CD4-positive, alpha-beta T cell treated with Interferon alpha-2 for 1 hour (primary cell): ENCODE measurements at regions not wholly inside any gene's neighbourhood (a gene's known extent, or its start where the extent isn't known, plus 50 kb on each side); places are given as distances from the start of the nearest gene placed in this dataset.

Experiments
- DNase-seq, 2 donors: peaks; one replicate each; pipeline ENCODE4 v3.0.0-alpha.2; 2020 to 2022

DNA sequence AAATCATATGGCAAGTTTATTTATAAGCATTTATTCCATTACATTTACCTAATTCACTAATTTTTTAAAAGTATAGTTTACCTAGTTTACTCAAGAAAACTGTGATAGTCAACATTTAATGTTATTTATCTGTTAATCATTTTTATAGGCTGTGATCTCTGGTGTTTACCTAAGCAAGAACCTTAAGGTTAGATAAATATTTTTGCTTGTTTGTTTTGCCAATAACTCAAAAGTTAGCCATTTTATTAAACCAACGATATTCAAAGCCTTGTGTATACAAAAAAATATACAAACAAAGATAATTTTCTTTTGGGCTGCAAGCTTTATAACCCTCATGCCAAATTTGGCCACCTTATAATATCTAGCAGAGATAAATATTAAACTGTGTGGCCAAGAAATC, 157.3 kb downstream of the SLCO1B3 start:
- DNase-seq, result no peak

DNA sequence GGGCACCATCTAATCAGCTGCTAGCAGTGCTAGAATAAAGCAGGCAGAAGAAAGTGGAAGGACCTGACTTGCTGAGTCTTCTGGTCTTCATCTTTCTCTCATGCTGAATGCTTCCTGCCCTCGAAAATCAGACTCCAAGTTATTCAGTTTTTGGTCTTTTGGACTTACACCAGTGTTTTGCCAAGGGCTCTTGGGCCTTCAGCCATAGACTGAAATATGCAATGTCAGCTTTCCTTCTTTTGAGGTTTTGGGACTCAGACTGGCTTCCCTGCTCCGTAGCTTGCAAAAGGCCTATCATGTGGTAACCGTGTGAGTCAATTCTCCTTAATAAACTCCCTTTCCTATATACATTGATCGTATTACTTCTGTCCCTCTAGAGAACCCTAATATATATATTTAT, 159.3 kb downstream of the SLCO1B3 start:
- no peak for DNase-seq

DNA sequence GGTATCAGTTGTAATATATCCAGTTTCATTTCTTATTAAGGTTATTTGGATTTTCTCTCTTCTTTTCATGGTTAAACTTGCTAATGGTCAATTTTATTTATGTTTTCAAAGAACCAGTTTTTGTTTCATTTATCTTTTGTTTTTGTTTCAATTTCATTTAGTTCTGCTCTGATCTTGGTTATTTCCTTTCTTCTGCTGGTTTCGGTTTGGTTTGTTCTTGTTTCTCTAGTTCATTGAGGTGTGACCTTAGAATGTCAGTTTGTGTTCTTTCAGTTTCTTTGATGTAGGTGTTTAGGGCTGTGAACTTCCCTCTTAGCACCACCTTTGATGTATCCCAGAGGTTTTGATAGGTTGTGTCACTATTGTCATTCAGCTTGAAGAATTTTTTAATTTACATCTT, 145.6 kb upstream of the SLCO1B1 start:
- peak in 1 of 2 donors; percentile 17 for DNase-seq

DNA sequence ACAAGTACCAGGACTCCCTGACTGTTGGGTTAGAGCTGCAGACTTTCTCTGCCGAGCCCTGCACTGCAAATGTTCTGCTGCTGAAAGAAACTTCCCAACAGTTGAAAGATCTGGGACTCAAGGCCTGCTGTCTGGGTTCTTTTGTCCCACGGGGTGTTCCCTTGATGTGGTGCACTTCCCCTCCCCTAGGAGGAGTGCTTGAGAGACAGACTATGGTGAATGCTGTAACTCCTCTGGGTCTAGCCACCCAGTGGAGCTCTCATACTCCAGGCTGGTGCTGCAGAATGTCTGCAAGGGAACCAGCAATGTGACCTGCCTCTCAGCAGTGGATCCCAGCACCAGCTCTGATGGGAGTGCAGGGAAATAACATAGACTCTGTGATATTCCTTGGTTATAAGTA, 129.2 kb upstream of the SLCO1B1 start:
- no peak for DNase-seq

DNA sequence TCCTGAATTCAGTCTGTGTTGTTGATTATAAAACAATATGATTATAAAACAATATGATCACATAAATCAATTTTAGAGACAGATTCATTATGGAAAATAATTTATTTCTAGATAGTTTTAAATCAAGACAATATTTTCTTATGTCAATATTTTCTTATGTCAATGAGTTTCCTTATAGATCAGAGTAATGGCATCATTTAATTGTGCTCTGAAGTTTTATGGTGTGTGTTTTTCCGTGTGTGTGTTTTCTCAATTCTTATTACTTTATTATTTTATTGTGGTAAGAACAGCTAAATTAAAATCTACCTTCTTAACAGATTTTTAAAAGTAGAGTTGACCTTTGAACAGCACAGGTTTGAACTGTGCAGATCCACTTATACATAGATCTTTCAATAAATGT, 105.3 kb upstream of the SLCO1B1 start:
- DNase-seq, result no peak

DNA sequence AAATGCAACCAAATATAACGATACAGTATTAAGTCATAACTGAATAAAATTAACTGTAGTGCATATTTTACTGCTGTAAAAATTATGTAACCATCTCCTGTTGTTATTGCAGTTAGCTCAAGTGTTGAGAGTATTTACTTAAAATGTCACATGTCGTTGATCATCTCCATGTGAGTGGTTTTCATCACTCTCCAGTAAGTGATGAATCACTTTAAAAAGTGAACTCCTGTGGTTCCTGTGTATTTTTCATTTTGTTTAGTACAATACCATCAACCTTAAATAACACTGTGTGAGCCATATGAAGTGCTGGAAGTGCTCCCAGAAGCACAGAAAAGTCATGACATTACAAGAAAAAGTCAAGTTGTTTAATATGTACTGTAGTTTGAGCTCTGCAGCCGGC, 104.7 kb upstream of the SLCO1B1 start:
- no peak for DNase-seq

DNA sequence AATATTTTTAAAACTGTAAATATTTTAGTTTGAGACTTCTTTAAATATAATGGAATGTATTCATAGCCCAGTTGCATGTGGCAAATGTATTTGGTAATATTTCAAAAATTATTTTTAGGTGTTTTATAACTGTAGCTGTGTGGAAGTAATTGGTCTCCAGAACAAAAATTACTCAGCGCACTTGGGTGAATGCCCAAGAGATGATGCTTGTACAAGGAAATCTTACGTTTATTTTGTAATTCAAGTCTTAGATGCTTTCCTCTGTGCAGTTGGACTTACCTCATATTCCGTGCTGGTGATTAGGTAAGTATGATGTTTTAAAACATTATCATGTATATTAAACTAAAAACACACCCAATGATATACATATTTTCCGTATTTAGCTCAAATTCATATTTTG, 76.7 kb upstream of the SLCO1B1 start:
- no peak for DNase-seq

DNA sequence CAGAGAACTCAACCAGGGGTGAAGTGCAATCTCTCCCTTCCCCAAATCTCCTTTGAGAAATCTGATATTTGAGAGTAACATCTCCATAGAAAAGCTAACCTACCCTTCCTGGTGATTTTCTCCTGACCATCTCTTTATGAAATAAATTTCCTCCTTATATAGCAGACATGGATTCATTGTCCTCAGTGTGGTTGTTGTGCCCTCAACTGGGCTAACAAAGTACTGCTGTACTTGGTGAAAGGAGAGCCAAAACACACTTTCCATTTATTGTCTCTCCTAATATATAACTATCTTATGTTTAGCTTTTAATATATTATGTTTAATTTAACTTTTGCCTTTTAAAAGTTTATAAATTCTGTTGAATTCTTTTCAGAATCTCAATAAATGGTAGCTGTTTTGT, 65.1 kb upstream of the SLCO1B1 start:
- no peak for DNase-seq

DNA sequence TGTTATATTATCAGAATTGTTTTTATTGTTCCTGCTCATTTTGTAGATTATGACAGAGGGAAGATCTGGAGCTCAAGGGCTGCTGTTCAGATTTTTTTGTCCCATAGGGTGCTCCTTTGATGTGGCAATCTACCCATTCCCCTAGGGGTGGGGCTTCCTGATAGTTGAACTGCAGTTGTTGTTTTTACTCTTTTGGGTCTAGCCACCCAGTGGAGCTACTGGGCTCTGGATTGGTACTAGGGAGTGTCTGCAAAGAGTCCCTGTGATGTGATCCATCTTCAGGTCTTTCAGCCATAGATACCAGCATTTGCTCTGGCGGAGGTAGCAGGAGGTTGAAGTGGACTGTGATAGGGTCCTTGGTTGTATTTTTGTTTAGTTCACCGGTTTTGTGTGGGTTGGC, 57.9 kb upstream of the SLCO1B1 start:
- DNase-seq, result no peak

DNA sequence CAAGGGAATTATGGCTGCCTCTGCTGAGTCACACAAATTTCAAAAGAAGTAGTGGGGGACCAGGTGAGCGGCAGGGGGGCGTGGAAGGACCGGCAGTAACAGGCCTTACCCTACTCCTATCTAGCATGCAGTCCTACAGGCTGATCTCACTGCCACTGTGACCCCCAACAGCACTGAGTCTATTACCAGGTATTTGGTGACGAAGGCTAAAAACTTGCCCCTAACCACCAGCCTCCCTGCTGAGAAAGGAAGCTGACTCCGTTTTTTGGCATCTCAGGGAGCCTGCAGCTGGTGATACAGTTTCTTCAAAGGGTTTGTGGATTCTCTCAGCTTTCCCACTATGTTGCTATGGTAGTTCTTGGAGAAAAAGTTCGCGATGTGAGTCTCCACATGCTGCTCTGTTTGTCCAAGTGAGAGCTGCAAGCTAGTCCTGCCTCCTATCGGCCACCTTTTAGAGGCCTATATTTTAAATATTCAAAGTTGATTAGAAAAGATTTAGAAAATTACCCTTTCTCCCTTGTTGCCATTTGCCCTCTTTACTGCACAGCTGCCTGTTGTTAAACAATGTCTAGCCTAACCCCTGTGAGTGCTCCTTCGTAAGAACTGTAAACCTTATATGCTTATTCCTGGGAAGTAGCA, 57.1 kb upstream of the SLCO1B1 start:
- DNase-seq, result no peak
